ENCODE measurements at regions not wholly inside any gene's neighbourhood (a gene's known extent, or its start where the extent isn't known, plus 50 kb on each side); places are given as distances from the start of the nearest gene placed in this dataset.
"Not testable (repeated sequence)": the region's sequence is repeated elsewhere in the genome, so short reads cannot be mapped to it uniquely, and the experiment has no call there.

- DNase-seq (ENCODE audit: low read depth) = no peak
Observed at GRCh38 chr2:129014432-129014831, 695.8 kb upstream of the HS6ST1 start.

- no peak for DNase-seq (ENCODE audit: low read depth)
Observed at GRCh38 chr2:129015397-129016285, 697.0 kb upstream of the HS6ST1 start.

GRCh38 chr2:129016972-129017371 lies 698.3 kb upstream of the HS6ST1 start:
- no peak for DNase-seq (ENCODE audit: low read depth)

GRCh38 chr2:129024796-129025195 lies 706.1 kb upstream of the HS6ST1 start:
- DNase-seq (ENCODE audit: low read depth) = no peak

- no peak for DNase-seq (ENCODE audit: low read depth)
Observed at GRCh38 chr2:129035992-129036391, 717.3 kb upstream of the HS6ST1 start.

- DNase-seq (ENCODE audit: low read depth) = not testable (repeated sequence)
Observed at GRCh38 chr2:129043677-129044076, 725.0 kb upstream of the HS6ST1 start.

GRCh38 chr2:129046475-129046874 lies 727.8 kb upstream of the HS6ST1 start:
- DNase-seq (ENCODE audit: low read depth) = not testable (repeated sequence)

- no peak for DNase-seq (ENCODE audit: low read depth)
Observed at GRCh38 chr2:129050101-129050500, 731.4 kb upstream of the HS6ST1 start.

- no peak for DNase-seq (ENCODE audit: low read depth)
Observed at GRCh38 chr2:129055242-129055641, 736.6 kb upstream of the HS6ST1 start.

GRCh38 chr2:129055824-129056223 lies 737.2 kb upstream of the HS6ST1 start:
- DNase-seq (ENCODE audit: low read depth) = no peak

GRCh38 chr2:129056309-129056958 lies 737.8 kb upstream of the HS6ST1 start:
- no peak for DNase-seq (ENCODE audit: low read depth)

GRCh38 chr2:129056959-129057317 lies 738.3 kb upstream of the HS6ST1 start:
- DNase-seq (ENCODE audit: low read depth) = no peak

- no peak for DNase-seq (ENCODE audit: low read depth)
Observed at GRCh38 chr2:129058981-129059380, 740.3 kb upstream of the HS6ST1 start.

GRCh38 chr2:129059476-129059875 lies 740.8 kb upstream of the HS6ST1 start:
- DNase-seq (ENCODE audit: low read depth) = no peak

GRCh38 chr2:129061069-129061768 lies 742.6 kb upstream of the HS6ST1 start:
- DNase-seq (ENCODE audit: low read depth) = no peak

- DNase-seq (ENCODE audit: low read depth) = no peak
Observed at GRCh38 chr2:129061769-129062121, 743.1 kb upstream of the HS6ST1 start.

- no peak for DNase-seq (ENCODE audit: low read depth)
Observed at GRCh38 chr2:129062146-129062912, 743.7 kb upstream of the HS6ST1 start.

GRCh38 chr2:129067070-129067469 lies 748.4 kb upstream of the HS6ST1 start:
- DNase-seq (ENCODE audit: low read depth) = no peak

- no peak for DNase-seq (ENCODE audit: low read depth)
Observed at GRCh38 chr2:129067953-129068352, 749.3 kb upstream of the HS6ST1 start.

- DNase-seq (ENCODE audit: low read depth) = no peak
Observed at GRCh38 chr2:129068543-129068942, 749.9 kb upstream of the HS6ST1 start.

- DNase-seq (ENCODE audit: low read depth) = no peak
Observed at GRCh38 chr2:129069875-129070594, 751.4 kb upstream of the HS6ST1 start.

GRCh38 chr2:129070663-129071062 lies 752.0 kb upstream of the HS6ST1 start:
- DNase-seq (ENCODE audit: low read depth) = no peak
